GM12878 (cell line): ENCODE measurements at regions not wholly inside any gene's neighbourhood (a gene's known extent, or its start where the extent isn't known, plus 50 kb on each side); places are given as distances from the start of the nearest gene placed in this dataset.

Experiments
- ATAC-seq: fragments of 200-7000 bp; cut with Tn5 transposase; 3 replicates; pipeline ENCODE4 v1.9.1; 2020; ENCODE audit warnings: mild to moderate bottlenecking, moderate library complexity
- BruUV-seq: library from RNA; stranded (reverse); fragments of 400-500 nt; replicated peaks from 2 replicates; lab custom pipeline; 2021; lab: Mats Ljungman, UMichigan
- CTCF ChIA-PET: fragments of 300-600 bp; sonication (Branson Sonifier 250); formaldehyde crosslinking; extraction: SDS; loops from one replicate; lab custom pipeline; 2021; ENCODE audit warnings: inconsistent platforms; lab: Yijun Ruan, JAX
- POLR2A ChIA-PET: fragments of 350-600 bp; formaldehyde crosslinking; extraction: SDS; loops from one replicate; lab custom pipeline; 2021; ENCODE audit warnings: inconsistent platforms; lab: Charles Lee
- RAD21 ChIA-PET: fragments of 300-600 bp; sonication (Branson Sonifier 250); formaldehyde crosslinking; loops from one replicate; lab custom pipeline; 2023; ENCODE audit warnings: antibody characterized with exemption; ENCODE audit not compliant: unreplicated experiment; lab: Charles Lee
- SMC1A ChIA-PET: fragments of 300-600 bp; sonication (Branson Sonifier 250); formaldehyde crosslinking; loops from one replicate; lab custom pipeline; 2023; ENCODE audit not compliant: unreplicated experiment, uncharacterized antibody; lab: Charles Lee
- DNase-seq: peaks from one replicate; pipeline ENCODE4 v3.0.0-alpha.2; 2011; ENCODE audit warnings: low read depth, low spot score
- FAIRE-seq: peaks from 3 replicates; lab custom pipeline; 2011; peaks lifted over from hg19 to GRCh38; lab: Jason Lieb, UNC
- H2AFZ ChIP-seq: 2 replicates; pipeline ENCODE4 v1.6.0; 2011; ENCODE audit warnings: low read depth, low read length, control low read depth; ENCODE audit not compliant: control insufficient read depth
- H3K27ac ChIP-seq: 2 replicates; pipeline ENCODE4 v1.5.1; 2011; ENCODE audit warnings: control low read depth; ENCODE audit not compliant: control insufficient read depth, insufficient read depth
- H3K27me3 ChIP-seq, 2 experiments: replicated peaks in 1 of 2; 2 replicates each; pipeline versions ENCODE4 v1.6.0 to v1.6.1; 2011; ENCODE audit warnings: low read length in 1 of 2; ENCODE audit not compliant: control insufficient read depth in 2 of 2, insufficient read depth in 2 of 2
- H3K36me3 ChIP-seq, 2 experiments: 2 replicates each; pipeline ENCODE4 v1.5.1; 2011; ENCODE audit warnings: low read length in 1 of 2; ENCODE audit not compliant: control insufficient read depth in 2 of 2, insufficient read depth in 2 of 2
- H3K4me1 ChIP-seq: 2 replicates; pipeline ENCODE4 v1.6.1; 2011; ENCODE audit warnings: mild to moderate bottlenecking, low read length, moderate library complexity, mixed read lengths; ENCODE audit not compliant: control insufficient read depth, insufficient read depth
- H3K4me2 ChIP-seq: 2 replicates; pipeline ENCODE4 v1.6.0; 2011; ENCODE audit warnings: control low read depth; ENCODE audit not compliant: control insufficient read depth, insufficient read depth
- H3K4me3 ChIP-seq: fragments of 200-600 bp; sonication (generic); 2 replicates; pipeline ENCODE4 v1.5.1; 2016
- H3K79me2 ChIP-seq: 2 replicates; pipeline ENCODE4 v1.6.0; 2011; ENCODE audit warnings: low read length; ENCODE audit not compliant: control insufficient read depth, insufficient read depth
- H3K9ac ChIP-seq: 2 replicates; pipeline ENCODE4 v1.8.0; 2011; ENCODE audit warnings: low read length, control low read depth, mixed read lengths; ENCODE audit not compliant: control insufficient read depth, insufficient read depth
- H3K9me3 ChIP-seq: replicated peaks from 3 replicates; pipeline ENCODE4 v1.5.1; 2011; ENCODE audit warnings: mild to moderate bottlenecking, low read length; ENCODE audit not compliant: control insufficient read depth, insufficient read depth
- H4K20me1 ChIP-seq: 2 replicates; pipeline ENCODE4 v1.6.0; 2011; ENCODE audit not compliant: control insufficient read depth, insufficient read depth
- CBFB ChIP-seq: IDR thresholded peaks from 2 replicates; pipeline ENCODE4 v1.6.1; 2016; ENCODE audit warnings: antibody characterized with exemption, low read depth
- CEBPB ChIP-seq, 2 experiments: fragments of 150-350 bp in 1 of 2; IDR thresholded peaks; 2 replicates each; pipeline ENCODE4 v1.6.1; 2012 to 2014; ENCODE audit warnings: low read depth in 2 of 2, low read length in 2 of 2, borderline replicate concordance in 1 of 2, inconsistent platforms in 1 of 2
- CHD1 ChIP-seq: IDR thresholded peaks from 2 replicates; pipeline ENCODE4 v1.6.1; 2012; ENCODE audit warnings: low read depth, low read length, improper control_type of control experiment
- EZH2 ChIP-seq: IDR thresholded peaks from 2 replicates; pipeline ENCODE4 v1.6.1; 2012; ENCODE audit warnings: low read depth, mild to moderate bottlenecking, control low read depth, inconsistent platforms, low read length, borderline replicate concordance; ENCODE audit not compliant: control insufficient read depth
- HDAC6 ChIP-seq: fragments of 200-600 bp; sonication (generic); IDR thresholded peaks from one replicate; pipeline ENCODE4 v1.8.0; 2017; ENCODE audit warnings: antibody characterized with exemption; ENCODE audit not compliant: unreplicated experiment
- MAX ChIP-seq: IDR thresholded peaks from 2 replicates; pipeline ENCODE4 v1.6.1; 2012; ENCODE audit warnings: low read depth, low read length, improper control_type of control experiment
- MXI1 ChIP-seq: fragments of 150-350 bp; IDR thresholded peaks from 2 replicates; pipeline ENCODE4 v1.6.1; 2011; ENCODE audit warnings: low read depth, mild to moderate bottlenecking, inconsistent platforms, low read length, improper control_type of control experiment
- NBN ChIP-seq: fragments of 450-650 bp; IDR thresholded peaks from 2 replicates; pipeline ENCODE4 v1.6.1; 2016
- PBX3 ChIP-seq: IDR thresholded peaks from 2 replicates; pipeline ENCODE4 v1.6.1; 2011; ENCODE audit warnings: mild to moderate bottlenecking, low read depth, low read length, moderate library complexity; ENCODE audit not compliant: insufficient replicate concordance
- SMAD5 ChIP-seq: IDR thresholded peaks from 2 replicates; pipeline ENCODE4 v1.6.1; 2016; ENCODE audit warnings: antibody characterized with exemption, low read depth
- SPI1 ChIP-seq: IDR thresholded peaks from 2 replicates; pipeline ENCODE4 v1.6.1; 2011; ENCODE audit warnings: low read depth, mild to moderate bottlenecking, low read length, moderate library complexity, borderline replicate concordance; ENCODE audit not compliant: insufficient read depth
- ZNF207 ChIP-seq: fragments of 450-650 bp; IDR thresholded peaks from 2 replicates; pipeline ENCODE4 v1.6.1; 2014; ENCODE audit warnings: antibody characterized with exemption, mild to moderate bottlenecking, borderline replicate concordance
- WGBS: methylation state at CpG from one replicate; pipeline ENCODE4 v1.1.6; 2016; ENCODE audit warnings: low lambda C conversion rate; ENCODE audit not compliant: insufficient replicate concordance, insufficient coverage; ENCODE audit errors: missing lambda C conversion rate; 5-methylcytosine and 5-hydroxymethylcytosine counted together
- in situ Hi-C: fragments of 300-500 bp; cut with MboI; formaldehyde crosslinking; loops from 9 replicates; pipeline ENCODE4 v1.14.3; 2018; ENCODE audit warnings: mixed read lengths
- intact Hi-C: fragments of 100-400 bp; cut with micrococcal nuclease; formaldehyde crosslinking; loops from one replicate; pipeline ENCODE4 v1.14.2; 2022; ENCODE audit not compliant: unreplicated experiment
- TF ChIP-seq, protein P1 (sequence below): IDR thresholded peaks from 2 replicates; pipeline ENCODE4 v1.6.1; 2012; ENCODE audit warnings: improper control_type of control experiment, low read depth, low read length; ENCODE audit not compliant: insufficient replicate concordance

DNA sequence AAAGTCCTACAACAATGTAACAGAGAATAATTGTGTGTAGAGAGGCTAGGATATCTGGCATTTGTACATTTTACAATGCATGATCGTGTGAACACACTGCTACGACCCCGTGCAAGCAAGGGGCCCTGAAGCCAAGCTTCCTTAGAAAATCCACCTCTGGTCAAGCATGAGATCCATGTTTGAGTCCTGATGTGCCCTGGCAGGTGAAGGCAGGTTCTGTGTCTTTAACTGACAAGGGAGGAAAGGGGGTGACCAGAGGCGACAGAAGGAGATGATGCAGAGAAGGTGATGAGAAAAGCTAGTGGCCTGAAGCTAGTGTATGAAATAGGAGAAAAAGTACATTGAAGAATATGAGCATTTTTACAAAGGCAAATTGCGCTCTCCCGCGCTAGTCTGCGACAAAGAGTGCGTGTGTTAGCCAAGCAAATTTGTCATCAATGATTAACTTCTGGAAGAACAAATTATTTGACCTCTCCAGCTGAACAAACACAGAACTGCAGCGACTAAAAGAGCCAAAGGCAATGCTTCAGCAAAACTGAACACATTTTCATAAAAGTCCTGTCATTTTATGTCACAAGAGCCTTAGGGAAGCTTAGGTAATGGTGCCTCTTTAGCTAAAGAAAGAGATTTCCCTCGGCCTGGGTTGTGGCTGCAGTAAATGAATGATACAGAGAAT is 101.7 kb upstream of the DAPK1 start:
- ChIA-PET POLR2A (no interaction called here), CTCF (no interaction called here)
- TF ChIP-seq EZH2, result no peak
- TF ChIP-seq MXI1, result no peak
- TF ChIP-seq CHD1, result no peak
- no peak for TF ChIP-seq SMAD5
- TF ChIP-seq ZNF207, result no peak
- no peak for TF ChIP-seq CEBPB (IDR thresholded peaks at IDR 0.05; ENCODE audit: borderline replicate concordance in 1 of 2, low read depth in 2 of 2, low read length in 2 of 2)
- TF ChIP-seq, protein P1, sequence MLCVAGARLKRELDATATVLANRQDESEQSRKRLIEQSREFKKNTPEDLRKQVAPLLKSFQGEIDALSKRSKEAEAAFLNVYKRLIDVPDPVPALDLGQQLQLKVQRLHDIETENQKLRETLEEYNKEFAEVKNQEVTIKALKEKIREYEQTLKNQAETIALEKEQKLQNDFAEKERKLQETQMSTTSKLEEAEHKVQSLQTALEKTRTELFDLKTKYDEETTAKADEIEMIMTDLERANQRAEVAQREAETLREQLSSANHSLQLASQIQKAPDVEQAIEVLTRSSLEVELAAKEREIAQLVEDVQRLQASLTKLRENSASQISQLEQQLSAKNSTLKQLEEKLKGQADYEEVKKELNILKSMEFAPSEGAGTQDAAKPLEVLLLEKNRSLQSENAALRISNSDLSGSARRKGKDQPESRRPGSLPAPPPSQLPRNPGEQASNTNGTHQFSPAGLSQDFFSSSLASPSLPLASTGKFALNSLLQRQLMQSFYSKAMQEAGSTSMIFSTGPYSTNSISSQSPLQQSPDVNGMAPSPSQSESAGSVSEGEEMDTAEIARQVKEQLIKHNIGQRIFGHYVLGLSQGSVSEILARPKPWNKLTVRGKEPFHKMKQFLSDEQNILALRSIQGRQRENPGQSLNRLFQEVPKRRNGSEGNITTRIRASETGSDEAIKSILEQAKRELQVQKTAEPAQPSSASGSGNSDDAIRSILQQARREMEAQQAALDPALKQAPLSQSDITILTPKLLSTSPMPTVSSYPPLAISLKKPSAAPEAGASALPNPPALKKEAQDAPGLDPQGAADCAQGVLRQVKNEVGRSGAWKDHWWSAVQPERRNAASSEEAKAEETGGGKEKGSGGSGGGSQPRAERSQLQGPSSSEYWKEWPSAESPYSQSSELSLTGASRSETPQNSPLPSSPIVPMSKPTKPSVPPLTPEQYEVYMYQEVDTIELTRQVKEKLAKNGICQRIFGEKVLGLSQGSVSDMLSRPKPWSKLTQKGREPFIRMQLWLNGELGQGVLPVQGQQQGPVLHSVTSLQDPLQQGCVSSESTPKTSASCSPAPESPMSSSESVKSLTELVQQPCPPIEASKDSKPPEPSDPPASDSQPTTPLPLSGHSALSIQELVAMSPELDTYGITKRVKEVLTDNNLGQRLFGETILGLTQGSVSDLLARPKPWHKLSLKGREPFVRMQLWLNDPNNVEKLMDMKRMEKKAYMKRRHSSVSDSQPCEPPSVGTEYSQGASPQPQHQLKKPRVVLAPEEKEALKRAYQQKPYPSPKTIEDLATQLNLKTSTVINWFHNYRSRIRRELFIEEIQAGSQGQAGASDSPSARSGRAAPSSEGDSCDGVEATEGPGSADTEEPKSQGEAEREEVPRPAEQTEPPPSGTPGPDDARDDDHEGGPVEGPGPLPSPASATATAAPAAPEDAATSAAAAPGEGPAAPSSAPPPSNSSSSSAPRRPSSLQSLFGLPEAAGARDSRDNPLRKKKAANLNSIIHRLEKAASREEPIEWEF, result no peak
- no peak for TF ChIP-seq MAX
- no peak for TF ChIP-seq HDAC6
- TF ChIP-seq PBX3, result no peak
- TF ChIP-seq CBFB, result no peak
- no peak for TF ChIP-seq SPI1
- no peak for TF ChIP-seq NBN

More for the DNA sequence above, 101.7 kb upstream of the DAPK1 start:
- WGBS, result 65% methylated on average over 11 of the region's 11 CpGs
- H2AFZ ChIP-seq, result no peak overlapping the region
- no peaks in the 10 kb centered on the region for H3K79me2 ChIP-seq
- H3K27me3 ChIP-seq, result no peaks in the 10 kb centered on the region
- BruUV-seq, result no TSS peak
- in situ Hi-C loops, result no loop called here
- no peaks in the 10 kb centered on the region for H3K9me3 ChIP-seq
- H3K36me3 ChIP-seq, result no peaks in the 10 kb centered on the region
- no peak for FAIRE-seq
- intact Hi-C loops, result no loop called here
- H3K4me3 ChIP-seq, result no peak overlapping the region
- H3K4me2 ChIP-seq, result no peak overlapping the region
- RAD21 ChIA-PET, result no interaction called here
- ATAC-seq, result no peak
- SMC1A ChIA-PET, result interaction anchor here (0.8 to 1.2 kb wide), 2 partner anchors 52 to 57 kb away, joined by 3 to 5 read pairs; no protein-coding TSS in a partner anchor
- H3K27ac ChIP-seq, result no peak overlapping the region
- H4K20me1 ChIP-seq, result no peaks in the 10 kb centered on the region
- no peak overlapping the region for H3K9ac ChIP-seq
- no peaks in the 10 kb centered on the region for H3K4me1 ChIP-seq
- DNase-seq, result no peak
